VCaP (cell line): ENCODE measurements at regions not wholly inside any gene's neighbourhood (a gene's known extent, or its start where the extent isn't known, plus 50 kb on each side); places are given as distances from the start of the nearest gene placed in this dataset.
A peak's percentile ranks its signal among the peaks of the same experiment; 100 is the strongest.

ENCODE experiments used
- H3K27ac ChIP-seq: fragments of 450-650 bp; 2 replicates; pipeline ENCODE4 v1.5.1; 2017
- CTCF ChIP-seq: fragments of 450-650 bp; conservative IDR thresholded peaks from 2 replicates; pipeline ENCODE4 v1.5.1; 2017; ENCODE audit warnings: mild to moderate bottlenecking, moderate library complexity

GRCh38 chr21:28257276-28257675, 735.4 kb downstream of the LTN1 start:
- TF ChIP-seq CTCF = no peak
- peak overlapping the region; percentile 61 for H3K27ac ChIP-seq

- no peak for TF ChIP-seq CTCF
- peak overlapping the region; percentile 61 for H3K27ac ChIP-seq
These were observed 735.8 kb downstream of the LTN1 start for GRCh38 chr21:28256837-28257236.

- no peak for TF ChIP-seq CTCF
- H3K27ac ChIP-seq = peak overlapping the region; percentile 61
These were observed 736.3 kb downstream of the LTN1 start for GRCh38 chr21:28256420-28256831.

GRCh38 chr21:28253961-28254360, 738.7 kb downstream of the LTN1 start:
- no peak for TF ChIP-seq CTCF
- H3K27ac ChIP-seq = no peak overlapping the region

- no peak for TF ChIP-seq CTCF
- peak overlapping the region; percentile 25 for H3K27ac ChIP-seq
These were observed 739.3 kb downstream of the LTN1 start for GRCh38 chr21:28253338-28253737.

- TF ChIP-seq CTCF = no peak
These were observed 739.7 kb downstream of the LTN1 start for GRCh38 chr21:28252928-28253327.

GRCh38 chr21:28250946-28251345, 741.7 kb downstream of the LTN1 start:
- H3K27ac ChIP-seq = no peak overlapping the region
- no peak for TF ChIP-seq CTCF

More at GRCh38 chr21:28252928-28253327, 739.7 kb downstream of the LTN1 start:
- H3K27ac ChIP-seq = peak overlapping the region; percentile 25
